BE2C (cell line): ENCODE measurements at regions not wholly inside any gene's neighbourhood (a gene's known extent, or its start where the extent isn't known, plus 50 kb on each side); places are given as distances from the start of the nearest gene placed in this dataset.
A peak's percentile ranks its signal among the peaks of the same experiment; 100 is the strongest.

Experiments
- DNase-seq: peaks from one replicate; pipeline ENCODE4 v3.0.0-alpha.2; 2020
- H3K27me3 ChIP-seq: fragments of 250-450 bp; sonication (Bioruptor Pico); 2 replicates; pipeline ENCODE4 v1.5.1; 2020; ENCODE audit warnings: mild to moderate bottlenecking
- H3K36me3 ChIP-seq: fragments of 250-450 bp; sonication (Bioruptor Pico); 2 replicates; pipeline ENCODE4 v1.5.1; 2020; ENCODE audit warnings: mild to moderate bottlenecking
- H3K4me1 ChIP-seq: fragments of 250-450 bp; sonication (Bioruptor Pico); 2 replicates; pipeline ENCODE4 v1.5.1; 2020
- H3K4me3 ChIP-seq: 2 replicates; pipeline ENCODE4 v1.5.1; 2011; ENCODE audit warnings: low read depth, low read length
- H3K9me3 ChIP-seq: fragments of 250-450 bp; sonication (Bioruptor Pico); 2 replicates; pipeline ENCODE4 v1.5.1; 2020
- TF ChIP-seq, protein P1 (sequence below): IDR thresholded peaks from 2 replicates; pipeline ENCODE4 v1.5.1; 2012; ENCODE audit warnings: mild to moderate bottlenecking, low read depth, low read length

DNA sequence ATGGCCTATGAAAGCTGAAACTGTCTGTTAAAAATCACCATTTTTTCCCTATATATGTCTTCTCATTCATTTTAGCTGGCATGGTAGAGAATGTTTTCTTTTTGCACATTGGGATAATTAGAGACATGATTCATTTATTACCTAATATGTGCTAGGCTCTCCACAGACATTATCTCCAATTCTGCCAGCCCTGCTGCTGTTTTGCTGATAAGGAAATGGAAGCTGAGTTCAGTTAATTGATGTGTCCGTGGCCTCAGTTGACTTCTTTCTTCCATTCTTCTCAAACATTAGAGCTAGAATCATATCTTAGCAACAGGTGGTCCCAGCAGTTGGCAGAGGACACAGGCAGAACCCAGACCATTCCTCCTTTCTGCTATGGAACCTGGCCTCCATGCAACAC is 644.1 kb upstream of the CITED2 start:
- Histone ChIP-seq H3K36me3 (no peaks in the 10 kb centered on the region), H3K27me3 (no peaks in the 10 kb centered on the region), H3K4me1 (peaks cover 5% of the 10 kb centered on the region; the same call in 1 of the 2 replicates), H3K9me3 (no peaks in the 10 kb centered on the region; the same call in 1 of the 2 replicates), H3K4me3 (no peak overlapping the region)
- TF ChIP-seq, protein P1, sequence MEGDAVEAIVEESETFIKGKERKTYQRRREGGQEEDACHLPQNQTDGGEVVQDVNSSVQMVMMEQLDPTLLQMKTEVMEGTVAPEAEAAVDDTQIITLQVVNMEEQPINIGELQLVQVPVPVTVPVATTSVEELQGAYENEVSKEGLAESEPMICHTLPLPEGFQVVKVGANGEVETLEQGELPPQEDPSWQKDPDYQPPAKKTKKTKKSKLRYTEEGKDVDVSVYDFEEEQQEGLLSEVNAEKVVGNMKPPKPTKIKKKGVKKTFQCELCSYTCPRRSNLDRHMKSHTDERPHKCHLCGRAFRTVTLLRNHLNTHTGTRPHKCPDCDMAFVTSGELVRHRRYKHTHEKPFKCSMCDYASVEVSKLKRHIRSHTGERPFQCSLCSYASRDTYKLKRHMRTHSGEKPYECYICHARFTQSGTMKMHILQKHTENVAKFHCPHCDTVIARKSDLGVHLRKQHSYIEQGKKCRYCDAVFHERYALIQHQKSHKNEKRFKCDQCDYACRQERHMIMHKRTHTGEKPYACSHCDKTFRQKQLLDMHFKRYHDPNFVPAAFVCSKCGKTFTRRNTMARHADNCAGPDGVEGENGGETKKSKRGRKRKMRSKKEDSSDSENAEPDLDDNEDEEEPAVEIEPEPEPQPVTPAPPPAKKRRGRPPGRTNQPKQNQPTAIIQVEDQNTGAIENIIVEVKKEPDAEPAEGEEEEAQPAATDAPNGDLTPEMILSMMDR = no peak
- peak; percentile 27 for DNase-seq

DNA sequence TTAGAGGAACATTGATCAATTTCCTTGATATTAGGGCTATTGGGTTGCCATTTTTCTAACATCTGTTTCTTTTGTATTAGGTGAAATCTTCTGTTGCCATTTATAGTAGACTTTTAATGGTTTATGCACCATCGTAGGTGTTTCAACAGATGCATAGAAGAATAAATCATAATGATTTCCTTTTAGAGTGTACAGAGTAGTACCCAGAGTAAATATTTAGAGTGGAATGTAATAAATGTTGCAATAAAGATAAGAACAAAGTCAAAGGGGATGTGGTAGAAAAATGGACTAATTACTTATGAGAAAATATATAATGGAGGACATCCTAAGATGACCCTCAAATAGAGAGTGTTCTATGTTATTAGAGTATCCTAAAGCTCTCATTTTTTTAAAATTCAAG is 643.0 kb upstream of the CITED2 start:
- Histone ChIP-seq H3K27me3 (no peaks in the 10 kb centered on the region), H3K9me3 (no peaks in the 10 kb centered on the region; the same call in 1 of the 2 replicates), H3K36me3 (no peaks in the 10 kb centered on the region), H3K4me3 (no peak overlapping the region), H3K4me1 (peaks cover 5% of the 10 kb centered on the region; the same call in 1 of the 2 replicates)
- TF ChIP-seq, protein P1 = no peak
- no peak for DNase-seq

DNA sequence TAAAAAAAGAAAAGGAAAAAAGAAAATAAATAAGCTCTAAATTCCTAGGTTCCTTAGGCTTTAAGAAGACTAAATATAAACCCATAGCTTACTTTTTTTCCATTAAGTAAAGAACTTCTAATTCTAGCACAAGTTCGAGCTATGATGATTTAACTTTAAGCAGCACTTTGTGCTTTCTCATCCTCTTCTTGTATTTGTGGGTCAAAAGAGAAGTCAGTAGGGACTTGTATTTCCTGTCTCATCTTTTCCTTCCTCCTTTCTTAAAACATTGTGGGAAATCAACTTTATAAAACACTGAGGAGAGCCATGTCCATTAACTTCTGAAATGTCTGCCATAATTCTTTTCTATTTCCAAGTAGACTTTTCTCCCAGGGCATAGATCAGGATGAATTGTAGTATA is 637.7 kb upstream of the CITED2 start:
- no peaks in the 10 kb centered on the region for H3K36me3 ChIP-seq
- no peaks in the 10 kb centered on the region for H3K9me3 ChIP-seq
- no peak overlapping the region for H3K4me3 ChIP-seq
- H3K4me1 ChIP-seq = no peaks in the 10 kb centered on the region
- TF ChIP-seq, protein P1 = no peak
- no peaks in the 10 kb centered on the region for H3K27me3 ChIP-seq
- DNase-seq = no peak

DNA sequence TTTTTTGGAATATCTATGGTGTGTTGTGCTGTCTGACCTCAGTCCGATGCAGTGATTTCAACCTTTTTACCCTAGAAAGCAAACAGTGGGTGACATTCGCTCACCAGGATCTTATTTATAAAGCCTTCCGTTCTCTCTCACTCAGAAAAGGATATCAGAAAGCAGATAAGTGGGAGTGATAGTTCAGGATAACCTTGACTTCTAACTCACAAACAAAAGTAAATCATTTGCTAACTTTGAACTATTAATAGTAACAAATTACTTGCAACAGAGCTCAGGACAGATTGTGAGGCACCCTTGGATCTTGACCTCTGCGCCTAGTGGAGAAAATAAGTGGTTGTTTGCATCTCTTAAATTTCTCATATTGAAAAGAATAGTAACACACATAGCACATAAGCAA is 637.1 kb upstream of the CITED2 start:
- H3K4me1 ChIP-seq = no peaks in the 10 kb centered on the region
- no peaks in the 10 kb centered on the region for H3K27me3 ChIP-seq
- H3K36me3 ChIP-seq = no peaks in the 10 kb centered on the region
- TF ChIP-seq, protein P1 = no peak
- H3K4me3 ChIP-seq = no peak overlapping the region
- no peaks in the 10 kb centered on the region for H3K9me3 ChIP-seq
- no peak for DNase-seq

DNA sequence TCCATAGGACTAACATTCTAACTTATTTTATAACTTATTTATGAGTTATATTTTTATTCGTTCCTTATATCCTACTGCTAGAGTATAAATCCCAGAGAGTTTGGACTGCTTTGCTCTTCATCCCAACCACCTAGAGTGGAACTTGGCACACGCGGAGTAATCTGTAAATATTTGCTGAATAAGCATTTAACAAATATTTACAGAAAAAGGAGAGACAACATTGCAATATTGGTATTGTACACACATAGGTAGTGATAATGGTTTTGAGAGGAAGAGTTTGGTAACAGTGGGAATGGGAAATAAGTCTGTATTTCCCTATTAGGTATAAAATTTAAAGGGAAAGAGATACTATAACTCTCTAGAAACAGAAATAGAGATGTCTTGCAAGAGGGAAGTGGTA is 634.8 kb upstream of the CITED2 start:
- Histone ChIP-seq H3K4me3 (no peak overlapping the region), H3K27me3 (no peaks in the 10 kb centered on the region), H3K4me1 (no peaks in the 10 kb centered on the region), H3K36me3 (no peaks in the 10 kb centered on the region), H3K9me3 (no peaks in the 10 kb centered on the region)
- no peak for DNase-seq
- TF ChIP-seq, protein P1 = no peak

DNA sequence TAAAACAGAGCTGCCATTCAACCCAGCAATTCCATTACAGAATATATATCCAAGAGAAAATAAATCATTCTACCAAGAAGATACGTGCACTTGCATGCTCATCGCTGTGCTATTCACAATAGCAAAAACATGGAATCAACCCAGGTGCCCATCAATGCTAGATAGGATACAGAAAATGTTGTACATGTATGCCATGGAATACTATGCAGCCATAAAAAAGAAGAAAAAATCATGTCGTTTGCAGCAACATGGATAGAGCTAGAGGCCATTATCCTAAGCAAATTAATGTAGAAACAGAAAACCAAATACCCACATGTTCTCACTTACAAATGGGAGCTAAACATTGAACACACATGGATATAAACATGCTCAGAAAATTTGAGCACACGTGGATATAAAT is 633.1 kb upstream of the CITED2 start:
- TF ChIP-seq, protein P1 = no peak
- Histone ChIP-seq H3K27me3 (no peaks in the 10 kb centered on the region), H3K4me3 (no peak overlapping the region), H3K36me3 (no peaks in the 10 kb centered on the region), H3K4me1 (peaks cover 3% of the 10 kb centered on the region), H3K9me3 (no peaks in the 10 kb centered on the region)
- DNase-seq = no peak
